GM23338 (cell line): ENCODE measurements at regions not wholly inside any gene's neighbourhood (a gene's known extent, or its start where the extent isn't known, plus 50 kb on each side); places are given as distances from the start of the nearest gene placed in this dataset.

ENCODE experiments used
- ATAC-seq: fragments of 200-7000 bp; cut with Tn5 transposase; 3 replicates; pipeline ENCODE4 v1.9.1; 2020
- DNase-seq: peaks from one replicate; pipeline ENCODE4 v3.0.0-alpha.2; 2015; ENCODE audit warnings: low spot score
- H2AFZ ChIP-seq: fragments of 200-600 bp; sonication (generic); 2 replicates; pipeline ENCODE4 v1.8.0; 2016; ENCODE audit warnings: antibody characterized with exemption, mild to moderate bottlenecking, moderate library complexity
- H3F3A ChIP-seq: fragments of 200-600 bp; sonication (generic); replicated peaks from 2 replicates; pipeline ENCODE4 v1.8.0; 2017; ENCODE audit warnings: antibody characterized with exemption, mixed run types, low read depth
- H3K27ac ChIP-seq: fragments of 200-600 bp; sonication (generic); 2 replicates; pipeline ENCODE4 v1.6.1; 2016; ENCODE audit warnings: low read depth
- H3K27me3 ChIP-seq: fragments of 200-600 bp; sonication (generic); 2 replicates; pipeline ENCODE4 v1.8.0; 2016; ENCODE audit warnings: mild to moderate bottlenecking, mixed run types, moderate library complexity; ENCODE audit not compliant: insufficient read depth
- H3K36me3 ChIP-seq: fragments of 200-600 bp; sonication (generic); 2 replicates; pipeline ENCODE4 v1.8.0; 2016; ENCODE audit warnings: mild to moderate bottlenecking; ENCODE audit not compliant: insufficient read depth
- H3K4me1 ChIP-seq: fragments of 200-600 bp; sonication (generic); 2 replicates; pipeline ENCODE4 v1.8.0; 2016; ENCODE audit warnings: mild to moderate bottlenecking, moderate library complexity; ENCODE audit not compliant: insufficient read depth
- H3K4me2 ChIP-seq: fragments of 200-600 bp; sonication (generic); 2 replicates; pipeline ENCODE4 v1.7.1; 2017; ENCODE audit warnings: mixed run types
- H3K4me3 ChIP-seq: fragments of 200-600 bp; sonication (generic); 2 replicates; pipeline ENCODE4 v1.6.1; 2016; ENCODE audit warnings: mixed run types
- H3K79me2 ChIP-seq: fragments of 200-600 bp; sonication (generic); replicated peaks from 2 replicates; pipeline ENCODE4 v1.8.0; 2017; ENCODE audit warnings: mild to moderate bottlenecking; ENCODE audit not compliant: insufficient read depth
- H3K9me2 ChIP-seq: fragments of 200-600 bp; sonication (generic); 2 replicates; pipeline ENCODE4 v1.8.0; 2017; ENCODE audit not compliant: insufficient read depth
- H4K20me1 ChIP-seq: fragments of 200-600 bp; sonication (generic); replicated peaks from 2 replicates; pipeline ENCODE4 v1.8.0; 2017; ENCODE audit warnings: mild to moderate bottlenecking; ENCODE audit not compliant: insufficient read depth
- H3K27ac Mint-ChIP-seq: 2 replicates; pipeline ENCODE4 v1.8.0; 2020; ENCODE audit warnings: inconsistent platforms, mild to moderate bottlenecking, moderate library complexity, mixed read lengths
- H3K27me3 Mint-ChIP-seq: 3 replicates; pipeline ENCODE4 v1.8.0; 2022; ENCODE audit warnings: low read depth, mild to moderate bottlenecking, moderate library complexity, mixed read lengths, inconsistent platforms; ENCODE audit not compliant: insufficient read depth, poor library complexity
- H3K36me3 Mint-ChIP-seq: 3 replicates; pipeline ENCODE4 v1.8.0; 2021; ENCODE audit warnings: low read depth, mild to moderate bottlenecking, inconsistent platforms, moderate library complexity, mixed read lengths
- H3K4me1 Mint-ChIP-seq: 3 replicates; pipeline ENCODE4 v1.8.0; 2020; ENCODE audit warnings: mild to moderate bottlenecking, inconsistent platforms, mixed read lengths
- H3K4me3 Mint-ChIP-seq: 3 replicates; pipeline ENCODE4 v1.8.0; 2021; ENCODE audit warnings: moderate library complexity, mild to moderate bottlenecking, inconsistent platforms, mixed read lengths
- H3K9me3 Mint-ChIP-seq: 3 replicates; pipeline ENCODE4 v1.8.0; 2020; ENCODE audit warnings: moderate library complexity, mild to moderate bottlenecking, inconsistent platforms, mixed read lengths
- CREB1 ChIP-seq: fragments of 250-450 bp; sonication (Bioruptor Pico); IDR thresholded peaks from 2 replicates; pipeline ENCODE4 v1.5.0; 2020; ENCODE audit warnings: low read depth, mild to moderate bottlenecking, moderate library complexity
- EZH2 ChIP-seq: fragments of 200-600 bp; sonication (generic); IDR thresholded peaks from one replicate; pipeline ENCODE4 v1.8.0; 2017; ENCODE audit warnings: antibody characterized with exemption, mild to moderate bottlenecking, low read depth; ENCODE audit not compliant: unreplicated experiment
- EZH2phosphoT487 ChIP-seq: fragments of 200-600 bp; sonication (generic); IDR thresholded peaks from one replicate; pipeline ENCODE4 v1.8.1; 2018; ENCODE audit warnings: antibody characterized with exemption; ENCODE audit not compliant: unreplicated experiment
- JUNB ChIP-seq: IDR thresholded peaks from one replicate; pipeline ENCODE4 v1.6.1; 2016; ENCODE audit warnings: antibody characterized with exemption; ENCODE audit not compliant: unreplicated experiment
- NANOG ChIP-seq: IDR thresholded peaks from 2 replicates; pipeline ENCODE4 v1.6.1; 2016; ENCODE audit warnings: antibody characterized with exemption, borderline replicate concordance
- POLR2AphosphoS5 ChIP-seq: IDR thresholded peaks from 2 replicates; pipeline ENCODE4 v1.6.1; 2016; ENCODE audit warnings: antibody characterized with exemption, low read depth
- STAT1 ChIP-seq: IDR thresholded peaks from one replicate; pipeline ENCODE4 v1.6.1; 2016; ENCODE audit warnings: antibody characterized with exemption; ENCODE audit not compliant: unreplicated experiment
- ZNF114 ChIP-seq: fragments of 250-450 bp; sonication (Bioruptor Pico); IDR thresholded peaks from 2 replicates; pipeline ENCODE4 v1.5.0; 2020; ENCODE audit warnings: mild to moderate bottlenecking, moderate library complexity
- ZNF331 ChIP-seq: fragments of 250-450 bp; sonication (Bioruptor Pico); IDR thresholded peaks from 2 replicates; pipeline ENCODE4 v1.5.0; 2020; ENCODE audit warnings: low read depth, mild to moderate bottlenecking, moderate library complexity
- TF ChIP-seq, protein P1 (sequence below): IDR thresholded peaks from 2 replicates; pipeline ENCODE4 v1.6.1; 2016; ENCODE audit warnings: antibody characterized with exemption
- TF ChIP-seq, protein P2 (sequence below): fragments of 250-450 bp; sonication (Bioruptor Pico); IDR thresholded peaks from 2 replicates; pipeline ENCODE4 v1.5.0; 2020; ENCODE audit warnings: mild to moderate bottlenecking, moderate library complexity
- TF ChIP-seq, protein P3 (sequence below), 2 experiments: fragments of 200-600 bp in 1 of 2; sonication (generic) in 1 of 2; conservative IDR thresholded peaks; 2 replicates each; pipeline versions ENCODE4 v1.5.1 to v1.6.1; 2016 to 2017; ENCODE audit warnings: antibody characterized with exemption in 2 of 2, low read depth in 2 of 2, mild to moderate bottlenecking in 2 of 2, moderate library complexity in 1 of 2
- TF ChIP-seq, protein P4 (sequence below): IDR thresholded peaks from one replicate; pipeline ENCODE4 v1.6.1; 2018; ENCODE audit warnings: antibody characterized with exemption; ENCODE audit not compliant: unreplicated experiment

DNA sequence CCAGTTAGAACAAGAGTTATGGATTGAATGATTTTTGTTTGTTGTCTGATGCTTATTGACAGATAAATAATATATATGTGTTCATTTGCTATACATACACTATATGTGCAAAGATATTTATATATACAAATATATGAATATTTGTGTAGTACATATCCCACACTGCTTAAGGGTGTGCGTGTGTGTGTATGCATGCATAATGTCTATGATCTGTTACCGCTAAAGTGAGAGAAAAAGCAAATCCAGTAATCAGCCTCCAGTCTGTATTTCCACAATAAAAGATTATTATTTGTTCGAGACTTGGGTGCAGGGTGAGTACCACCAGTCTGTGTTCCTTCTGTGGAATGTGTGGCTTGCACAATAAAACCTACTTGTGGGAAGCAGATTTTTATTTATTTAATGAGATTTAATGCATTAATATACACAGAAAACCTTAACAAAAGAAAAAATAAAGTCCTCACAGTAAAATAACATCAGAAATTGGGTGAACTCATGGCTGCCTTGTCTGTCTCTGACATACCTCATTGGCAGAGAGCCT is 366.0 kb upstream of the TBL1XR1 start:
- Mint-ChIP-seq H3K36me3 (no peaks in the 10 kb centered on the region), H3K9me3 (no peaks in the 10 kb centered on the region), H3K4me1 (peaks cover 25% of the 10 kb centered on the region), H3K4me3 (no peak overlapping the region), H3K27me3 (peaks cover 5% of the 10 kb centered on the region), H3K27ac (no peak overlapping the region)
- Histone ChIP-seq H3K9me2 (peaks cover 5% of the 10 kb centered on the region; the same call in 1 of the 2 replicates), H3K27ac (no peak overlapping the region), H4K20me1 (no peaks in the 10 kb centered on the region), H3K79me2 (no peaks in the 10 kb centered on the region), H2AFZ (peak overlapping the region; percentile 43; the same call in 1 of the 2 replicates), H3K36me3 (no peaks in the 10 kb centered on the region), H3K4me3 (no peak overlapping the region), H3K27me3 (no peaks in the 10 kb centered on the region), H3K4me1 (0 out of 2 replicates have a peak, but pooled peaks cover 8% of the 10 kb centered on the region), H3K4me2 (no peak overlapping the region), H3F3A (no peaks in the 10 kb centered on the region)
- TF ChIP-seq, protein P1, sequence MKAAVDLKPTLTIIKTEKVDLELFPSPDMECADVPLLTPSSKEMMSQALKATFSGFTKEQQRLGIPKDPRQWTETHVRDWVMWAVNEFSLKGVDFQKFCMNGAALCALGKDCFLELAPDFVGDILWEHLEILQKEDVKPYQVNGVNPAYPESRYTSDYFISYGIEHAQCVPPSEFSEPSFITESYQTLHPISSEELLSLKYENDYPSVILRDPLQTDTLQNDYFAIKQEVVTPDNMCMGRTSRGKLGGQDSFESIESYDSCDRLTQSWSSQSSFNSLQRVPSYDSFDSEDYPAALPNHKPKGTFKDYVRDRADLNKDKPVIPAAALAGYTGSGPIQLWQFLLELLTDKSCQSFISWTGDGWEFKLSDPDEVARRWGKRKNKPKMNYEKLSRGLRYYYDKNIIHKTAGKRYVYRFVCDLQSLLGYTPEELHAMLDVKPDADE = no peak
- TF ChIP-seq STAT1 (no peak), EZH2 (no peak), EZH2phosphoT487 (no peak), NANOG (no peak), ZNF331 (no peak), ZNF114 (CRISPR knock-in tag) (no peak), JUNB (no peak), POLR2AphosphoS5 (no peak), CREB1 (CRISPR knock-in tag) (no peak)
- TF ChIP-seq, protein P2, sequence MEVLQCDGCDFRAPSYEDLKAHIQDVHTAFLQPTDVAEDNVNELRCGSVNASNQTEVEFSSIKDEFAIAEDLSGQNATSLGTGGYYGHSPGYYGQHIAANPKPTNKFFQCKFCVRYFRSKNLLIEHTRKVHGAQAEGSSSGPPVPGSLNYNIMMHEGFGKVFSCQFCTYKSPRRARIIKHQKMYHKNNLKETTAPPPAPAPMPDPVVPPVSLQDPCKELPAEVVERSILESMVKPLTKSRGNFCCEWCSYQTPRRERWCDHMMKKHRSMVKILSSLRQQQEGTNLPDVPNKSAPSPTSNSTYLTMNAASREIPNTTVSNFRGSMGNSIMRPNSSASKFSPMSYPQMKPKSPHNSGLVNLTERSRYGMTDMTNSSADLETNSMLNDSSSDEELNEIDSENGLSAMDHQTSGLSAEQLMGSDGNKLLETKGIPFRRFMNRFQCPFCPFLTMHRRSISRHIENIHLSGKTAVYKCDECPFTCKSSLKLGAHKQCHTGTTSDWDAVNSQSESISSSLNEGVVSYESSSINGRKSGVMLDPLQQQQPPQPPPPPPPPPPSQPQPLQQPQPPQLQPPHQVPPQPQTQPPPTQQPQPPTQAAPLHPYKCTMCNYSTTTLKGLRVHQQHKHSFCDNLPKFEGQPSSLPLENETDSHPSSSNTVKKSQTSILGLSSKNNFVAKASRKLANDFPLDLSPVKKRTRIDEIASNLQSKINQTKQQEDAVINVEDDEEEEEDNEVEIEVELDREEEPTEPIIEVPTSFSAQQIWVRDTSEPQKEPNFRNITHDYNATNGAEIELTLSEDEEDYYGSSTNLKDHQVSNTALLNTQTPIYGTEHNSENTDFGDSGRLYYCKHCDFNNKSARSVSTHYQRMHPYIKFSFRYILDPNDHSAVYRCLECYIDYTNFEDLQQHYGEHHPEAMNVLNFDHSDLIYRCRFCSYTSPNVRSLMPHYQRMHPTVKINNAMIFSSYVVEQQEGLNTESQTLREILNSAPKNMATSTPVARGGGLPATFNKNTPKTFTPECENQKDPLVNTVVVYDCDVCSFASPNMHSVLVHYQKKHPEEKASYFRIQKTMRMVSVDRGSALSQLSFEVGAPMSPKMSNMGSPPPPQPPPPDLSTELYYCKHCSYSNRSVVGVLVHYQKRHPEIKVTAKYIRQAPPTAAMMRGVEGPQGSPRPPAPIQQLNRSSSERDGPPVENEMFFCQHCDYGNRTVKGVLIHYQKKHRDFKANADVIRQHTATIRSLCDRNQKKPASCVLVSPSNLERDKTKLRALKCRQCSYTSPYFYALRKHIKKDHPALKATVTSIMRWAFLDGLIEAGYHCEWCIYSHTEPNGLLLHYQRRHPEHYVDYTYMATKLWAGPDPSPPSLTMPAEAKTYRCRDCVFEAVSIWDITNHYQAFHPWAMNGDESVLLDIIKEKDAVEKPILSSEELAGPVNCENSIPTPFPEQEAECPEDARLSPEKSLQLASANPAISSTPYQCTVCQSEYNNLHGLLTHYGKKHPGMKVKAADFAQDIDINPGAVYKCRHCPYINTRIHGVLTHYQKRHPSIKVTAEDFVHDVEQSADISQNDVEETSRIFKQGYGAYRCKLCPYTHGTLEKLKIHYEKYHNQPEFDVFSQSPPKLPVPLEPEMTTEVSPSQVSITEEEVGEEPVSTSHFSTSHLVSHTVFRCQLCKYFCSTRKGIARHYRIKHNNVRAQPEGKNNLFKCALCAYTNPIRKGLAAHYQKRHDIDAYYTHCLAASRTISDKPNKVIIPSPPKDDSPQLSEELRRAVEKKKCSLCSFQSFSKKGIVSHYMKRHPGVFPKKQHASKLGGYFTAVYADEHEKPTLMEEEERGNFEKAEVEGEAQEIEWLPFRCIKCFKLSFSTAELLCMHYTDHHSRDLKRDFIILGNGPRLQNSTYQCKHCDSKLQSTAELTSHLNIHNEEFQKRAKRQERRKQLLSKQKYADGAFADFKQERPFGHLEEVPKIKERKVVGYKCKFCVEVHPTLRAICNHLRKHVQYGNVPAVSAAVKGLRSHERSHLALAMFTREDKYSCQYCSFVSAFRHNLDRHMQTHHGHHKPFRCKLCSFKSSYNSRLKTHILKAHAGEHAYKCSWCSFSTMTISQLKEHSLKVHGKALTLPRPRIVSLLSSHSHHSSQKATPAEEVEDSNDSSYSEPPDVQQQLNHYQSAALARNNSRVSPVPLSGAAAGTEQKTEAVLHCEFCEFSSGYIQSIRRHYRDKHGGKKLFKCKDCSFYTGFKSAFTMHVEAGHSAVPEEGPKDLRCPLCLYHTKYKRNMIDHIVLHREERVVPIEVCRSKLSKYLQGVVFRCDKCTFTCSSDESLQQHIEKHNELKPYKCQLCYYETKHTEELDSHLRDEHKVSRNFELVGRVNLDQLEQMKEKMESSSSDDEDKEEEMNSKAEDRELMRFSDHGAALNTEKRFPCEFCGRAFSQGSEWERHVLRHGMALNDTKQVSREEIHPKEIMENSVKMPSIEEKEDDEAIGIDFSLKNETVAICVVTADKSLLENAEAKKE (CRISPR knock-in tag) = no peak
- TF ChIP-seq, protein P3, sequence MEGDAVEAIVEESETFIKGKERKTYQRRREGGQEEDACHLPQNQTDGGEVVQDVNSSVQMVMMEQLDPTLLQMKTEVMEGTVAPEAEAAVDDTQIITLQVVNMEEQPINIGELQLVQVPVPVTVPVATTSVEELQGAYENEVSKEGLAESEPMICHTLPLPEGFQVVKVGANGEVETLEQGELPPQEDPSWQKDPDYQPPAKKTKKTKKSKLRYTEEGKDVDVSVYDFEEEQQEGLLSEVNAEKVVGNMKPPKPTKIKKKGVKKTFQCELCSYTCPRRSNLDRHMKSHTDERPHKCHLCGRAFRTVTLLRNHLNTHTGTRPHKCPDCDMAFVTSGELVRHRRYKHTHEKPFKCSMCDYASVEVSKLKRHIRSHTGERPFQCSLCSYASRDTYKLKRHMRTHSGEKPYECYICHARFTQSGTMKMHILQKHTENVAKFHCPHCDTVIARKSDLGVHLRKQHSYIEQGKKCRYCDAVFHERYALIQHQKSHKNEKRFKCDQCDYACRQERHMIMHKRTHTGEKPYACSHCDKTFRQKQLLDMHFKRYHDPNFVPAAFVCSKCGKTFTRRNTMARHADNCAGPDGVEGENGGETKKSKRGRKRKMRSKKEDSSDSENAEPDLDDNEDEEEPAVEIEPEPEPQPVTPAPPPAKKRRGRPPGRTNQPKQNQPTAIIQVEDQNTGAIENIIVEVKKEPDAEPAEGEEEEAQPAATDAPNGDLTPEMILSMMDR (conservative IDR thresholded peaks at IDR 0.05; ENCODE audit: low read depth in 2 of 2) = no peak
- TF ChIP-seq, protein P4, sequence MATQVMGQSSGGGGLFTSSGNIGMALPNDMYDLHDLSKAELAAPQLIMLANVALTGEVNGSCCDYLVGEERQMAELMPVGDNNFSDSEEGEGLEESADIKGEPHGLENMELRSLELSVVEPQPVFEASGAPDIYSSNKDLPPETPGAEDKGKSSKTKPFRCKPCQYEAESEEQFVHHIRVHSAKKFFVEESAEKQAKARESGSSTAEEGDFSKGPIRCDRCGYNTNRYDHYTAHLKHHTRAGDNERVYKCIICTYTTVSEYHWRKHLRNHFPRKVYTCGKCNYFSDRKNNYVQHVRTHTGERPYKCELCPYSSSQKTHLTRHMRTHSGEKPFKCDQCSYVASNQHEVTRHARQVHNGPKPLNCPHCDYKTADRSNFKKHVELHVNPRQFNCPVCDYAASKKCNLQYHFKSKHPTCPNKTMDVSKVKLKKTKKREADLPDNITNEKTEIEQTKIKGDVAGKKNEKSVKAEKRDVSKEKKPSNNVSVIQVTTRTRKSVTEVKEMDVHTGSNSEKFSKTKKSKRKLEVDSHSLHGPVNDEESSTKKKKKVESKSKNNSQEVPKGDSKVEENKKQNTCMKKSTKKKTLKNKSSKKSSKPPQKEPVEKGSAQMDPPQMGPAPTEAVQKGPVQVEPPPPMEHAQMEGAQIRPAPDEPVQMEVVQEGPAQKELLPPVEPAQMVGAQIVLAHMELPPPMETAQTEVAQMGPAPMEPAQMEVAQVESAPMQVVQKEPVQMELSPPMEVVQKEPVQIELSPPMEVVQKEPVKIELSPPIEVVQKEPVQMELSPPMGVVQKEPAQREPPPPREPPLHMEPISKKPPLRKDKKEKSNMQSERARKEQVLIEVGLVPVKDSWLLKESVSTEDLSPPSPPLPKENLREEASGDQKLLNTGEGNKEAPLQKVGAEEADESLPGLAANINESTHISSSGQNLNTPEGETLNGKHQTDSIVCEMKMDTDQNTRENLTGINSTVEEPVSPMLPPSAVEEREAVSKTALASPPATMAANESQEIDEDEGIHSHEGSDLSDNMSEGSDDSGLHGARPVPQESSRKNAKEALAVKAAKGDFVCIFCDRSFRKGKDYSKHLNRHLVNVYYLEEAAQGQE = no peak
- DNase-seq (no peak), ATAC-seq (no peak)
